ENCODE measurements at regions not wholly inside any gene's neighbourhood (a gene's known extent, or its start where the extent isn't known, plus 50 kb on each side); places are given as distances from the start of the nearest gene placed in this dataset.

DNA sequence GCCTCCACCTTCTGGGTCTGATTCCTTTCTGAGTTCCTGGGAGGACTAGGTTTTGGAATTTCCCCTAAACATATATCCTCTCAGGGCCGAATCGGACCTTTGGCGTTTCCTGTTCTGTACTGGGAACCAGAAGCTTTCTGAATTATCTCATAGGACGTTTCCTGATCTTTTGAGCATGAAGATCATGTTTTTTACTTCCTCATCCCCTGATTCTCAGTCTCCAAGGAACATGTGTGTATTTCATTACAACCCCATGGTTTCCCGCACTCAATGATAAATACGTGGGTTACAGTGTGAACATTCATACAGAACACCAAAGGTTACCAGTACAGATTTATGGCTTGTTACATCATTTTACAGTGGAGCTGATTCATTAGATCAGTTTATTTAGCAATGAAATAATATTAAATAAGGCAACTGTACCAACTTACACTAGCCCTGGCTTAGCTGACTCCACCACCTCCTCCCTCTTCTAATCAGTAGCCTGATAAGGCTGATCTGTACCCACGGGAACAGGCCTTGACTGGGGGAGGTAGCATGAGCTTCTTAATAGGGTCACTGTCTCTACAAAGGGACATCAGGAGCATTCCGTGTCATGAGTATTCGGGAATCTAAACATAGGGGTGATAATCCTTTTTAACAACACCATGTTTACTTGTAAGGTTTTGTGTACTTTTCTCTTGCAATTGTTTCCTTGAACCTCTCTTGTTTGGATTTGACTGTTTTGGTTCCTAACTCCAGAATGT, 57.8 kb upstream of the ERRFI1 start:
- peak; percentile 79 for DNase-seq

GRCh38 chr1:8082945-8083344, 56.8 kb upstream of the ERRFI1 start:
- peak; percentile 63 for DNase-seq

- peak; percentile 68 for DNase-seq
Observed at GRCh38 chr1:8078176-8078671, 52.1 kb upstream of the ERRFI1 start.

- no peak for DNase-seq
Observed at GRCh38 chr1:8077602-8078001, 51.5 kb upstream of the ERRFI1 start.

DNA sequence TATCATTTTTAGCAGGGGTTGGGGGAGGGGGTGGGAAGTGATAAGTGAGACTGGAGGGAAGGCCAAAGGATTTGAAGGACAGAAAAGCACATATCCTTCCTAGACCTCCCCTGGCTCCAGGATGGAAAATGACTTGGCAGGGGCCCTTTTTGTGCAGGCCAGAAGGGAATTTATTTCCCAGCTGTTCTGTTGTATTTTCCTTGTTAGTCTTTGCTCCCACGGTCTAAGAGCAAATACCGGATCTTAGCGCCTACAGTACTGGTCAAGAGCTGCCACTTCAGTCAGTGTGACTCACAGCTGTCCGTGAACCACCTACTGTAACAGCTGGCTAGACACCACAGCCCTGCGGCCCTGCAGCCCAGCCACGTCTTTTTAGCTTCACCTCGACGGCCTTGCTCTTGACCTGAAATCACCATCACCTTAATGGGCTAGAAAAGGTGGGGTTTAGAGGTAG, 51.0 kb upstream of the ERRFI1 start:
- peak; percentile 48 for DNase-seq

- DNase-seq: no peak
Observed at GRCh38 chr1:8076176-8076575, 50.1 kb upstream of the ERRFI1 start.

All from NCI-H226 (cell line).